Activated CD8-positive, alpha-beta memory T cell treated with anti-CD3 and anti-CD28 coated beads for 4 hours (primary cell): ENCODE measurements at regions not wholly inside any gene's neighbourhood (a gene's known extent, or its start where the extent isn't known, plus 50 kb on each side); places are given as distances from the start of the nearest gene placed in this dataset.
"Not testable (repeated sequence)": the region's sequence is repeated elsewhere in the genome, so short reads cannot be mapped to it uniquely, and the experiment has no call there.

Source experiments
- DNase-seq, 2 donors: peaks; one replicate each; pipeline ENCODE4 v3.0.0-alpha.2; 2020; ENCODE audit warnings: low read depth in 2 of 2

DNA sequence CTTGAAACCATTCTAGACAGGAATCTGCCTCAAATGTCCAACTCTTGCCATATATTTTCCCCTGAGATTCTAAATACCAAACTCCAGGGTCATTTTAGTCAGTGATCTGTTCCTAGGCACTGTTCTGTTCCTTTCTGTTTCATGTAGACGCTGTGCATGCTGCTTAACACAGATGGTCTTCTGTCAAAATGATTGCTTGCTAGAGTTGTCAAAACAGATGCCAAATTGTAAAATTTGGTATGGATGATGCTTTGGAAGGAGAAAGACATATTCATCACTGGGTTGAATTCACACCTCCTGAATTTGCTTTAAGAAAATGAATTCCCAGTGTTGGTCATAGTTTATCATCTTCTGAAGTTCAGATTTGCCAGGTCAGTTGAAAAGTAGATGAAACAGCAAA is 425.9 kb downstream of the ETS1 start:
- DNase-seq = no peak

DNA sequence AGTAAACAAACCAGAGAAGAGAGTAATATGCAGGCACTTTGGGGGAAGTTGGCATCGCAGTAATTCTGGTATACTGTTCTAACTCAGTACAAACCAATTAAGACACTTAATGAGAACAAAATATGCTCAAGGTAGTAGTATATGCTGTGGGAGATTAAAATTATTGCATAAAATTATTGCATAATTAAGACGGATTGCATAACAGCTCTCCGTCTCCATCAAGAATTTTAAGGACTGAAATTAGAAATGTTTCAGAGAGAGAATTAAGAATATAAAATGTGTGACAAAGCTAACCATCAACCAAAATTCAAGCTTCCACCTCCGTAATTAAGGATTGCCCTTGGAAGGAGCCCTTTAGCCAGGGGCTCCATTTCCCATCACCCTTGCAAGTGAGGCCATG is 428.5 kb downstream of the ETS1 start:
- no peak for DNase-seq

GRCh38 chr11:128157423-128158298 is 429.7 kb downstream of the ETS1 start:
- DNase-seq = peak; percentile 24 to 25

DNA sequence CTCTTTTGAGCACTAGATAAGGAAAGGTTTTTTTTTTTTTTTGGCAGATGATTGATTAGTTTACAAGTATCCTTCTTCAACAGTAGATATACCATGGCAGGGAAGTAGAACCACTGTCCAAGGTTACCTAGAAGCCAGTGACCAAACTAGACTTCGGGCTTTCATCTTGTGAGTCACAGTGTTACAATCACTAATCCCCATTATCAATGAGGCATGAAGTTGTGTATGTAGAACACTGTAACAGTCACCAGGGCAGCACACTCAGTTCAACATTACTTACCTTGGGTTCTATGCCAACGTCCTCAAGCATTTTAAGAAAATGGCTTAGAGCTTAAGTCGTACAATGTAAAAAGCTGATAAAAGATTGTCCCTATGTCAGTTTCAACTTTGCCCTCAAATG is 430.9 kb downstream of the ETS1 start:
- DNase-seq = no peak

DNA sequence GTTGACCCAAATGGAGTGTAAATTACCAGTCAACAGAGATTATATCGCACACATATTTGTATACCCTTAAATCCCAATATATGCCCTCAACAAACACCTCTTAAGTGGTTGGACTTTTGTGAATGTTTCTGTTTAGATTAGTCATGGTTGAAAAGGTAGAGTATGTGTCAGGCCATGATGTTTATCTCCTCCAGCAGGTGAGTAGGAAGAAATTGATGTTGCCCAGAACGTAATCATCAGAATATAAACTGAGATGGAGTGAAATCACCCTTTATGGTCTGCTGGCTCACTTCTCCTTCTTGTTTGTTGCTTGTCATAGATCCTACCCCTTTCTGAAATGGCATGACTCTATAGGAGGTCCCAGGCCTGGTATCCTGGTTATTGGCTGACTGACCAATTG is 431.8 kb downstream of the ETS1 start:
- no peak for DNase-seq

- no peak for DNase-seq
These were observed 433.7 kb downstream of the ETS1 start for GRCh38 chr11:128153697-128154048.

DNA sequence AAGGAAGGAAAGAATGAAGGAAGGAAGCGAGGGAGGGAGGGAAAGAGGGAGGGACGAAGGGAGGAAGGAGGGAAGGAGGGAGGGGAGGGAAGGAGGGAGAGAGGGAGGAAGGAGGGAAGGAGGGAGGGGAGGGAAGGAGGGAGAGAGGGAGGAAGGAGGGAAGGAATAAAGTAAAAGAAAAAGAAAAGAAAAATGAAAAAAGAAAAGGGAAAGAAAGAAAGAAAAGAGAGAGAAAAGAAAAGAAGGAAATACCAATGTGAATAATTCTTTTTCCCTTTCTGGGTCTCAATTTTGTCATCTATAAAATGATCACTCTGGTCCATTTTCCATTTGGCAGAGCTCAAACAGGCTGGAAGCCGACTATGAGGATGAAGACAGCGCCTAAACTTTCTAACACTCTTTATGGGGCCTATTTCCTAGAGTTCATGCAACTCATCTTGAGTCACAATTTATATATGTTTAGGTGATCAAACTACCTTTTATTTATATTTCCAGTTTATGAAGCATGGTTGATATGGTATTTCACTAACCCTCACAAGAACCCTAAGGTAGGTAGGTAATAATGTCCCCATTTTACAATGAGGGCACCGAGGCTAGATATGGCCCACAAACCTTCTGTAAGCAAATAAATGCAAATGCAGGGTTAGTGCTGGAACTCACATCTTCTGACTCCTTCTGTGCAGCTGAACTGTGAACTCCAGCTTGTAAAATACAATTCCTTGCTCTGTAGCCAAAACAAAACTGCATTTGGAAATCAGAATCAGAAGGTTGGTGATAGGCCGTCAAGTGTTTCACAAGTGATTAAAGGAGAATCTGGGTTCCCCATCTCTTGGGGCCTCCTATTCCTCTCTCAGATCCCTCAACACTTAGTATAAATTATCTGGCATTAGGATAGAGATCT is 434.3 kb downstream of the ETS1 start:
- DNase-seq = no peak

- DNase-seq = no peak
These were observed 435.6 kb downstream of the ETS1 start for GRCh38 chr11:128151780-128152179.

- no peak for DNase-seq
These were observed 436.0 kb downstream of the ETS1 start for GRCh38 chr11:128151338-128151737.

DNA sequence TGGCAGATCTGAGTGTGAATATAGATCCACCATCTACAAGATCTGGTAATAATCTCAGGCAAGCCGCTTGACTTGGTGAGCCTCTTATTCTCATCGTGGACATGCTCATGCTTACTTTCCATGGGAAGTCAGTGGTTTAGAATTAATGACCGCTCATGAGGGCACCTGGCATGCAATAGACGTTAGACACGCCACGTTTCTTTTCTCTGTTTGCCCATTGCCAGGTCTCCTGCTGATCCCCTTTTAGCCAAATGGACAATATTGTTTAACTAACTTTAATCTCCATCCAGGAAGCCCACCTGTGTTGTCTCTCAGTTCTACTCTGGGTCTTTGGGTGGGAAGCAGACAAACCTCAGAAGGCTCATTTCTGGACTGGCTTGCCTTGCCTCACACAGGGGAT is 439.1 kb downstream of the ETS1 start:
- DNase-seq = no peak

DNA sequence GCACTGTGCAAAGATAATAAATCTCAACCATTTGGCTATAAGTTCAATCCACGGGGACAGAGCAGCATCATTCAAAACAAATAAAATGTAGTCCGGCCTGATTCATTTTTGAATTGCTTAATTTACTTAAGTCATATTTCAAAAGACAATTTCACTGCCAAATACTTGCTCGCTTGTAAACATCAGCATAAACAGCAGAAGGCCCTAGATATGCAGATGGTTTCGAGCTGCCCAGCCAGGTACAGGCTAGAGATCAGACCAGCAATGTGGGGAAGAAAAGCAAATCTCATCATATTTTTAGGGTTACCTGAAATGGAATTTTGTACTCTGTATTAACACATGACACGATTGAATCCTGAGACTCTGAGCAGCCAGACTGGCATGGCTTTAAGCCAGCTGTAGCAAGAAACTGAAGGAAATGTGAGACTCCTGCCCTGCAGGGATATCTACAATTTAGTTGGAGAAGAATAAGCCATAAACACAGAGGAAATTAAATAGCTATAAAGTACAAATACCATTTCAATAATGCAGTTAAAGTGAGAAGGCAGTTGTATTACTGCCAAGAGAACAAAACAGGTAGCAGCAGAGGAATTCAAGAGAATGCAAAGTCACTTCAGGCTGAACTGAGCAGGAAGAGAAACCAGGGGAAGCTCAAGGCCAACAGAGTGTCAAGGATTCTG is 440.3 kb downstream of the ETS1 start:
- no peak for DNase-seq

DNA sequence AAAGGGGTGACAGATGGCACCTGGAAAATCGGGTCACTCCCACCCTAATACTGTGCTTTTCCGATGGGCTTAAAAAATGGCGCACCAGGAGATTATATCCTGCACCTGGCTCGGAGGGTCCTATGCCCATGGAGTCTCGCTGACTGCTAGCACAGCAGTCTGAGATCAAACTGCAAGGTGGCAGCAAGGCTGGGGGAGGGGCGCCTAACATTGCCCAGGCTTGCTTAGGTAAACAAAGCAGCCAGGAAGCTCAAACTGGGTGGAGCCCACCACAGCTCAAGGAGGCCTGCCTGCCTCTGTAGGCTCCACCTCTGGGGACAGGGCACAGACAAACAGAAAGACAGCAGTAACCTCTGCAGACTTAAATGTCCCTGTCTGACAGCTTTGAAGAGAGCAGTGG is 447.1 kb downstream of the ETS1 start:
- not testable (repeated sequence) for DNase-seq

DNA sequence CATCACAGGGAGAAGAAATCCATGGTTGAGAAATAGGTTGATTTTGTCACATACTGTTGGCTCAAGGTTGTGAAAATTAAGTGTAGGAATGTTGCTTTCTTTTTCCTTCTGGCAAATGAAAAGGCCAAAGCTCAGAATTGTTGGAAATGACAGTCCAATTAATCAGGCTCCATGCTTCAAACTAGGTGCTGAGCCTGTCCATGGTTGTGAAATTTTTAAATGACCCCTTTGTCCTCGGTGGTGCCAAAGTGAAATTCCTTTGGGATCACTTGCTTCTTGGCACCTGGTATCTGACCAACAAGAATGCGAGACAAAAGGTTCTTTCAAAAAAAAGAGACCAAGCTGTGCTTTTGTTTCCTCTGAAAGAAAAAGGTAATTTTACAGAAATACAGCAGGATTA is 451.9 kb downstream of the ETS1 start:
- DNase-seq = no peak

- no peak for DNase-seq
These were observed 453.9 kb downstream of the ETS1 start for GRCh38 chr11:128133501-128133900.

- no peak for DNase-seq
These were observed 457.3 kb downstream of the ETS1 start for GRCh38 chr11:128130052-128130451.

- DNase-seq = no peak
These were observed 461.6 kb downstream of the ETS1 start for GRCh38 chr11:128125723-128126122.

- no peak for DNase-seq
These were observed 470.5 kb downstream of the ETS1 start for GRCh38 chr11:128116885-128117284.

- DNase-seq = no peak
These were observed 470.9 kb downstream of the ETS1 start for GRCh38 chr11:128116447-128116846.

- no peak for DNase-seq
These were observed 481.4 kb downstream of the ETS1 start for GRCh38 chr11:128105950-128106349.

DNA sequence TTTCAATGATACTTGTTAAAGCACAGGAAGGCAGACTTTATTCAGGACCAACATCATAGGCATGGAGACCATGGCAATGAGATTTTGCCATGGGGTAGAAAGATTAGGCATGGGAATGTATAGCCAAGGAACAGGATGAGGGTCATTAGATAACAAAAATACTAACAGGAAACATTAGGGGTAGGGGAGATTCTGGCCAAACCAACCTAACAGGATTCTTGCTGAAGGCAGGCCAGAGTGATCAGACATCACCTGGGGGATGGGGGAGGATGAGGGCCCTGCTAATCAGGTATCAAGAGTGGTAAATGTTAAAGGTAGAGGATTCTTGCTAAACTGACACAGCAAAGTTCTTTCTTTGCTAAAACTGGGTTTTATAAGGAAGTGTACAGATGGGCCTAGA is 481.8 kb downstream of the ETS1 start:
- no peak for DNase-seq

DNA sequence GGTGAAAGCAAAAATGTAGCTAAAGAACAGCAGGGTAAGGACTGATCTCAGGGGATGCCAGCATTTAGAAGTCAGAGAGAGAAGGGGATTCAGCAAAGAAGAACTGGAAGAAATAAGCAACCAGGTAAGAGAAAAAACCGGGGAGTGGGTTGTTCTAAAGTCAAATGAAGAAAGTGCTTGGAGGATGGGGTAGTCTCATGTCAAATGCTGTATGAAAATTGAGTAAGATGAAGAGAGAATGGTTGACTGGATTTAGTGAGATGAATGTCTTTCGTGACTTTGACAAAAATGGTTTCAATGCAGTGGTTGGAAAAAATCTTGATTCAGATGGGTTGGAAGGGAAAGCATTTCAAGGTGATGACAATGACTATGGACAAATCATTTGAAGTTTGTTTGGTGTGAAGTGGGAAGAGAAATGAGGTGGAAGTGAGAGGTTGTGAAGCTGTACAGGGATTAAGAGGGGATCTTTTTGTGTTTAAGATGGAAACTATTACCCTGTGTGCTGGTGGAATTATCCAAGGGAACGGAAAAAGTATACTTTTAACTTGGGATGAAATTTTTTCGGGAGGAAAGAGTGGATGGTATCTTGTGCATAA is 484.0 kb downstream of the ETS1 start:
- no peak for DNase-seq

DNA sequence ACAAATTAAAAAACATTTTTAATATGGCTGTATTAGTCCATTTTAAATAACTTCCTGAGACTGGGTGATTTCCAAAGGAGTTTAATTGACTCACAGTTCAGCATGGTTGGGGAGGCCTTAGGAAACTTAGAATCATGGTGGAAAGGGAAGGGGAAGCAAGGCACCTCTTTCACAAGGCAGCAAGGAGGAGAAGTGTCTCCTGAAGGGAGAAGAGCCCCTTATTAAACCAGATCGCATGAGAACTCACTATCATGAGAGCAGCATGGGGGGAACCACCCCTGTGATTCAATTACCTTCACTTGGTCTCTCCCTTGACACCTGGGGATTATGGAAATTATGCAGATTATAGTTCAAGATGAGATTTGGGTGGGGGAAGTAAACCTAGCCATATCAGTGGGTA is 488.6 kb downstream of the ETS1 start:
- DNase-seq = no peak
